Epithelial cell of proximal tubule (primary cell): ENCODE measurements at regions not wholly inside any gene's neighbourhood (a gene's known extent, or its start where the extent isn't known, plus 50 kb on each side); places are given as distances from the start of the nearest gene placed in this dataset.

Experiments used
- DNase-seq: peaks from one replicate; pipeline ENCODE4 v3.0.0-alpha.2; 2011; ENCODE audit warnings: low read depth
- H3K4me3 ChIP-seq: 2 replicates; pipeline ENCODE4 v1.5.1; 2011; ENCODE audit warnings: low read depth, mild to moderate bottlenecking, low read length
- TF ChIP-seq, protein P1 (sequence below): conservative IDR thresholded peaks from 2 replicates; pipeline ENCODE4 v1.5.1; 2012; ENCODE audit warnings: low read depth, mild to moderate bottlenecking, low read length

DNA sequence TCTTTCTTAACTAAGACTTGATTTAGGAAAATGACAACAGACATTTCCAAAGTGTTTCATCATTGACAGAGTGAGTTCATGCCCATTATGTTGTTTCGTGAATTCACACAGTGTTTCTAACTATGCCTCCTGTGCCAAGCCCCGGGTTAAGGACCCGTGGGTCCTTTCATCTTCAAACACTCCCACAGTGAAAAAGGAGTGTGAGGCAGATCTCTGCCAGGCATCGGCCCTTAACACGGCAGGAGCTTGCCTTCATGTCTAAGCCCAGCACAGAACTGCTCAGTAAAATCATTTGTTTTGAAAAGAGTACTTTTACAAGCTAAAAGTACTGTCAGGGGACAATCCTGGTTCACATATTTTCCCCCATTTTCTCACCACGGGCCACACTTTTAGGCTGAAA is 80.0 kb upstream of the FOXB1 start:
- TF ChIP-seq, protein P1, sequence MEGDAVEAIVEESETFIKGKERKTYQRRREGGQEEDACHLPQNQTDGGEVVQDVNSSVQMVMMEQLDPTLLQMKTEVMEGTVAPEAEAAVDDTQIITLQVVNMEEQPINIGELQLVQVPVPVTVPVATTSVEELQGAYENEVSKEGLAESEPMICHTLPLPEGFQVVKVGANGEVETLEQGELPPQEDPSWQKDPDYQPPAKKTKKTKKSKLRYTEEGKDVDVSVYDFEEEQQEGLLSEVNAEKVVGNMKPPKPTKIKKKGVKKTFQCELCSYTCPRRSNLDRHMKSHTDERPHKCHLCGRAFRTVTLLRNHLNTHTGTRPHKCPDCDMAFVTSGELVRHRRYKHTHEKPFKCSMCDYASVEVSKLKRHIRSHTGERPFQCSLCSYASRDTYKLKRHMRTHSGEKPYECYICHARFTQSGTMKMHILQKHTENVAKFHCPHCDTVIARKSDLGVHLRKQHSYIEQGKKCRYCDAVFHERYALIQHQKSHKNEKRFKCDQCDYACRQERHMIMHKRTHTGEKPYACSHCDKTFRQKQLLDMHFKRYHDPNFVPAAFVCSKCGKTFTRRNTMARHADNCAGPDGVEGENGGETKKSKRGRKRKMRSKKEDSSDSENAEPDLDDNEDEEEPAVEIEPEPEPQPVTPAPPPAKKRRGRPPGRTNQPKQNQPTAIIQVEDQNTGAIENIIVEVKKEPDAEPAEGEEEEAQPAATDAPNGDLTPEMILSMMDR: no peak
- H3K4me3 ChIP-seq: no peak overlapping the region
- no peak for DNase-seq

DNA sequence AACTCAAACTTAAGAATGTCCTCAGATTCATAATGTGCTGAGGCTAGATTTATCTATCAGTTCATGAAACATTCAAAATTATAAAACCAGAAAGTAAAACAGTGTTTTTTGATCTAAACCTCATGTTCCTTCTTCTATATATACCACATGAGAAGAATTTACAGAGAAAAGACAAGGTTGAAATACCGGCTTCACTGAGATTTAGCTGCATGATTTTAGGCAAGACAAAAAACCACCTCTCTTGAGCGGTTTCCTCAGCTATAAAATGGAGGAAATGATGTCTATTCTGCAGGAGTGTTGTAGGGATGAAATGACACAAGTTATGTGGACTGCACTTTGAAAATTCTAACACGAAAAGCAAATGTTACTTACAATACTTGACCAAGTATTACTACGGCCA is 80.6 kb upstream of the FOXB1 start:
- TF ChIP-seq, protein P1: no peak
- no peak for DNase-seq
- no peak overlapping the region for H3K4me3 ChIP-seq

DNA sequence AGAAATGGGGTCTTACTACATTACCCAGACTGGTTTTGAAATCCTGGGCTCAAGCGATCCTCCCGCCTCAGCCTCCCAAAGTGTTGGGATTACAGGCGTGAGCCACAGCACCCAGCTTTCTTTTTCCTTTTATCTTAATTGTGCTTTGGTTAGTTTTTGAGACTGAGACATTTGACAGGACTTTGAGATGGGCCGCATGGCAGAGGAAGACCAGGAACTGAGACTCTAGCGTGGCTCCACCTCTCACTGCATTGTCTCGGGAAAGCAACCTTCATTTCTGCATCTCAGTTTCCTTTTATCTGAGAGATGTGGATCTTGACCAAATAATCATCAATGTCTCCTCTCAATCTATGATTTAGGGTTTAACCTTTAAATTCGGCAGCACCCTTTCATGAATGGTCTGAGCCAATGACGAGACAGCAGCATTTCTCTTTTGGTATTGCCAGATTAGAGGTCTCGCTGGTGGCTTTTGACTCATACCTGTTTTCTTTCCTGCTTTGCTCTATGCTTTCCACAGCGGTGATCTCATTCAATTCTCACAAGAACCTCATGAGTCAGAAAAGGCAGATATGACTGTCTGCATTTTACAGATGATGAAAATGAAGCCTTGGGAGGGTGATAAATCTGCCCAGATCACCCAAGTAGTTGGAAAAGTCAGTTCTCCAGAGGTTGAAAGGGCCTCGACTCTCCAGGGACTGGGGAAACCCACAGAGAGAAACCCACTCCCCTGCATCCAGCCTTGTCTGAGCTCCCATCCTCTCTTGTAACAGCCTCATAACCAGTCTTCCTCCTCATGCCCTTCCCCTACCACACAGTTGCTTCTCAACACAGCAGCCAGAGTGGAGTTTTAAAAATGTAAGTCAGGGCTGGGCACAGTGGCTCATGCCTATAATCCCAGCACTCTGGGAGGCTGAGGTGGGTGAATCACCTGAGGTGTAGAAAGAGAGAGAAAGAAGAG is 84.8 kb upstream of the FOXB1 start:
- H3K4me3 ChIP-seq: no peak overlapping the region
- TF ChIP-seq, protein P1: no peak
- DNase-seq: peak; percentile 49

DNA sequence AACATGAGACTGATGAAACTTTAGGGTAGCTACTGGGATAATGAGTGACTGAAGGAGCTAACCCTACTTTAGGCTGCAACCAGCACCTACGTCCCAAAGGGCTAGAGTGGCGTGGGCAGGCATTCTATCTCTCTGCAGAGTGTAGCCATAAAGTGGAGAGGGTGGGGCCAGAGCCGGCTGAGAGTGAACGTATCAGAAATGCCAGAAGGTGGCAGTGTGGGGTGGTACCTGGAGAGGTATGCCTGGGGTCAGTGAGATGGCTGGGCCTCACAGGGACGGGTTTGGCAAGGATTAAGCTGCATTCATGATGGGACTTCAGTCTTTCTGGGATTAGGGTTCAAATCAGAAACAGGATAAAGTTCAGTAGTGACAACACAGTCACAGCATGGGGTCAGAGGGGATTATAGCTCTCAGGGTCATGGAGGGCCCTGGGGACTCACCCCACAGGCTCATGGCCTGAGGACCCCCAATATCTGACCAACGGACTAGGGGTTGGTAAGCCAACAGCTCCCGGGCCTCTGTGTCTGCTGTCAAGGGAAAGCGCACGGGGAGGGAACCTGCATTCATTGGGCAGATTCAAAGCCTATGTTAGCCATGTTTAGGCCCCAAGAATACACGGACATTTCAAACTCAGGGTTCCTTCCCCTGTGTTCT is 86.5 kb upstream of the FOXB1 start:
- DNase-seq: no peak
- H3K4me3 ChIP-seq: no peak overlapping the region
- TF ChIP-seq, protein P1: peak; percentile 79

- TF ChIP-seq, protein P1: no peak
- H3K4me3 ChIP-seq: no peak overlapping the region
- no peak for DNase-seq
These were observed 98.1 kb upstream of the FOXB1 start for GRCh38 chr15:59906046-59906445.

DNA sequence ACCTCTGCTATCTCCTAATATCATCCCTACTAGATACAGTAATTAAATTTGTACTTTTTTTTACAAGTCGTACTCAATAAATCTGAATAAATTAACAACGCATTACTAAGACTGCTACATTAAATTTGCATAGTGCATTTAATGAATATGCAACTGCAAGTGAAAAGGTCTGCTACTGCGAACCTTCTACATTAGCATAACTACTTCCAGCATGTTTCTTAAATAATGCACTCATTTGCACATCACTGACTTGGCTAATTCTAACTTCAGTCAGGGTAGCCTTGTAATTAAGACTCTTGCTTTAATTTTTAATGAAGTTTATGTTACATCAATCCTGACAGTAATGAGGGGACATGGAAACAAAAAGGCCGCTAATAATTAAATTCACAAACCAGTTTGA is 98.9 kb upstream of the FOXB1 start:
- TF ChIP-seq, protein P1: no peak
- DNase-seq: no peak
- no peak overlapping the region for H3K4me3 ChIP-seq
